ENCODE measurements at regions not wholly inside any gene's neighbourhood (a gene's known extent, or its start where the extent isn't known, plus 50 kb on each side); places are given as distances from the start of the nearest gene placed in this dataset.
"Not testable (repeated sequence)": the region's sequence is repeated elsewhere in the genome, so short reads cannot be mapped to it uniquely, and the experiment has no call there.

DNA sequence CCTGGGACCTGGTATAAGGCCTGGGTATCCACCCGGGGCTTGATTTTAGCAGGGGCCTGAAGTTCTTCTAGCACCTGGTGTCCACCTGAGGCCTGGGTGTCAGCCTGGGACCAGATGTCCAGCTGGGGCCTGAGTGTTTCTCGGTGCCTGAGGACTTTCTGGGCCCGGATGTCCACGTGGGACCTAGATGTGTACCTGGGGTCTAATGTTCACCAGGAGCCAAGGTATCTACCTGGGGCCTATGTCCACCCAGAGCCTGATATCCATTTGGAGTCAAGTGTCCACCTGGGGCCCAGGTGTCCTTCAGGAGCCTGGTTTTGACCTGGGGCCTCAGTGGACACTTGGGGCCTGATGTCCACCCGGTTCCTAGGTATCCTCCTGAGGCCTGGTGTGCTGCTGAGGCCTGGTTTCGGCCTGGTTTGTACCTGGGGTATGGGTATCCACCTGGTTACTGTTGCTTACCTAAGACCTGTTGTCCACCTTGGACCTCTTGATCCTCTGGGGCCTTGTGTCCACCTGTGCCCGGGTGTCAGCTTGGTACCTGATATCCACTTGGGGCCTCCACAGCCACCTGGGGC is 75.2 kb upstream of the THOC3 start:
- TF ChIP-seq, protein P1, sequence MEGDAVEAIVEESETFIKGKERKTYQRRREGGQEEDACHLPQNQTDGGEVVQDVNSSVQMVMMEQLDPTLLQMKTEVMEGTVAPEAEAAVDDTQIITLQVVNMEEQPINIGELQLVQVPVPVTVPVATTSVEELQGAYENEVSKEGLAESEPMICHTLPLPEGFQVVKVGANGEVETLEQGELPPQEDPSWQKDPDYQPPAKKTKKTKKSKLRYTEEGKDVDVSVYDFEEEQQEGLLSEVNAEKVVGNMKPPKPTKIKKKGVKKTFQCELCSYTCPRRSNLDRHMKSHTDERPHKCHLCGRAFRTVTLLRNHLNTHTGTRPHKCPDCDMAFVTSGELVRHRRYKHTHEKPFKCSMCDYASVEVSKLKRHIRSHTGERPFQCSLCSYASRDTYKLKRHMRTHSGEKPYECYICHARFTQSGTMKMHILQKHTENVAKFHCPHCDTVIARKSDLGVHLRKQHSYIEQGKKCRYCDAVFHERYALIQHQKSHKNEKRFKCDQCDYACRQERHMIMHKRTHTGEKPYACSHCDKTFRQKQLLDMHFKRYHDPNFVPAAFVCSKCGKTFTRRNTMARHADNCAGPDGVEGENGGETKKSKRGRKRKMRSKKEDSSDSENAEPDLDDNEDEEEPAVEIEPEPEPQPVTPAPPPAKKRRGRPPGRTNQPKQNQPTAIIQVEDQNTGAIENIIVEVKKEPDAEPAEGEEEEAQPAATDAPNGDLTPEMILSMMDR (IDR thresholded peaks at IDR 0.05): not testable (repeated sequence)
- TF ChIP-seq POLR2A (IDR thresholded peaks at IDR 0.05): not testable (repeated sequence)
